ENCODE measurements at regions not wholly inside any gene's neighbourhood (a gene's known extent, or its start where the extent isn't known, plus 50 kb on each side); places are given as distances from the start of the nearest gene placed in this dataset.

- peak; percentile 78 for DNase-seq (ENCODE audit: low read depth)
Measured at GRCh38 chr1:87720561-87720960, 391.9 kb downstream of the LMO4 start.

- no peak for DNase-seq (ENCODE audit: low read depth)
Measured at GRCh38 chr1:87723193-87723592, 394.5 kb downstream of the LMO4 start.

GRCh38 chr1:87728169-87728568, 399.5 kb downstream of the LMO4 start:
- DNase-seq (ENCODE audit: low read depth) = no peak

- peak; percentile 59 for DNase-seq (ENCODE audit: low read depth)
Measured at GRCh38 chr1:87730274-87731216, 401.9 kb downstream of the LMO4 start.

GRCh38 chr1:87733386-87733785, 404.7 kb downstream of the LMO4 start:
- peak; percentile 94 for DNase-seq (ENCODE audit: low read depth)

- no peak for DNase-seq (ENCODE audit: low read depth)
Measured at GRCh38 chr1:87735750-87736149, 407.1 kb downstream of the LMO4 start.

- DNase-seq (ENCODE audit: low read depth) = no peak
Measured at GRCh38 chr1:87739141-87739540, 410.5 kb downstream of the LMO4 start.

- DNase-seq (ENCODE audit: low read depth) = no peak
Measured at GRCh38 chr1:87739704-87740103, 411.0 kb downstream of the LMO4 start.

- no peak for DNase-seq (ENCODE audit: low read depth)
Measured at GRCh38 chr1:87743256-87743655, 414.6 kb downstream of the LMO4 start.

GRCh38 chr1:87744056-87744455, 415.4 kb downstream of the LMO4 start:
- DNase-seq (ENCODE audit: low read depth) = no peak

GRCh38 chr1:87744763-87745162, 416.1 kb downstream of the LMO4 start:
- DNase-seq (ENCODE audit: low read depth) = no peak

- DNase-seq (ENCODE audit: low read depth) = no peak
Measured at GRCh38 chr1:87753366-87753765, 424.7 kb downstream of the LMO4 start.

- peak; percentile 81 for DNase-seq (ENCODE audit: low read depth)
Measured at GRCh38 chr1:87754139-87754538, 425.5 kb downstream of the LMO4 start.

GRCh38 chr1:87757676-87758075, 429.0 kb downstream of the LMO4 start:
- DNase-seq (ENCODE audit: low read depth) = peak; percentile 38

GRCh38 chr1:87759421-87760087, 430.9 kb downstream of the LMO4 start:
- no peak for DNase-seq (ENCODE audit: low read depth)

- DNase-seq (ENCODE audit: low read depth) = no peak
Measured at GRCh38 chr1:87760155-87760554, 431.5 kb downstream of the LMO4 start.

GRCh38 chr1:87760654-87761053, 432.0 kb downstream of the LMO4 start:
- DNase-seq (ENCODE audit: low read depth) = no peak

GRCh38 chr1:87763483-87763882, 434.8 kb downstream of the LMO4 start:
- DNase-seq (ENCODE audit: low read depth) = no peak

- DNase-seq (ENCODE audit: low read depth) = no peak
Measured at GRCh38 chr1:87765057-87765680, 436.5 kb downstream of the LMO4 start.

- peak; percentile 64 for DNase-seq (ENCODE audit: low read depth)
Measured at GRCh38 chr1:87765681-87766070, 437.0 kb downstream of the LMO4 start.

- DNase-seq (ENCODE audit: low read depth) = no peak
Measured at GRCh38 chr1:87766737-87767136, 438.1 kb downstream of the LMO4 start.

GRCh38 chr1:87778896-87779295, 450.2 kb downstream of the LMO4 start:
- peak; percentile 31 for DNase-seq (ENCODE audit: low read depth)

- no peak for DNase-seq (ENCODE audit: low read depth)
Measured at GRCh38 chr1:87781554-87781953, 452.9 kb downstream of the LMO4 start.

Data from renal cortical epithelial cell (primary cell).